Activated B cell treated with CpG ODN at 0.5 μM for 24 hours (primary cell): ENCODE measurements at regions not wholly inside any gene's neighbourhood (a gene's known extent, or its start where the extent isn't known, plus 50 kb on each side); places are given as distances from the start of the nearest gene placed in this dataset.

ENCODE experiments used
- ATAC-seq: fragments of 200-7000 bp; cut with Tn5 transposase; one replicate; pipeline ENCODE4 v1.10.0; 2021; ENCODE audit warnings: low read depth, mild to moderate bottlenecking, moderate library complexity
- CTCF ChIA-PET: fragments of 350-600 bp; sonication (Branson Sonifier 250); formaldehyde crosslinking; loops from one replicate; lab custom pipeline; 2021; ENCODE audit warnings: antibody characterized with exemption; lab: Charles Lee
- POLR2A ChIA-PET: fragments of 350-600 bp; sonication (Branson Sonifier 250); formaldehyde crosslinking; loops from one replicate; lab custom pipeline; 2021; ENCODE audit warnings: antibody characterized with exemption; lab: Charles Lee
- DNase-seq: peaks from one replicate; pipeline ENCODE4 v3.0.0; 2022
- H3K27ac Mint-ChIP-seq: one replicate; pipeline ENCODE4 v1.8.0; 2020; ENCODE audit warnings: mixed read lengths
- H3K27me3 Mint-ChIP-seq: one replicate; pipeline ENCODE4 v1.8.0; 2021; ENCODE audit warnings: mixed read lengths
- H3K36me3 Mint-ChIP-seq: one replicate; pipeline ENCODE4 v1.8.0; 2021; ENCODE audit warnings: low read depth, mixed read lengths
- H3K4me1 Mint-ChIP-seq: one replicate; pipeline ENCODE4 v1.8.0; 2021; ENCODE audit warnings: mixed read lengths
- H3K4me3 Mint-ChIP-seq: one replicate; pipeline ENCODE4 v1.8.0; 2020; ENCODE audit warnings: mild to moderate bottlenecking, mixed read lengths
- H3K9me3 Mint-ChIP-seq: one replicate; pipeline ENCODE4 v1.8.0; 2020; ENCODE audit warnings: mixed read lengths
- intact Hi-C: fragments of 100-400 bp; cut with micrococcal nuclease; formaldehyde crosslinking; loops from one replicate; pipeline ENCODE4 v1.15.1; 2024
- TF ChIP-seq, protein P1 (sequence below): fragments of 200-600 bp; IDR thresholded peaks from one replicate; pipeline ENCODE4 v1.8.0; 2022; ENCODE audit warnings: antibody characterized with exemption, mild to moderate bottlenecking

DNA sequence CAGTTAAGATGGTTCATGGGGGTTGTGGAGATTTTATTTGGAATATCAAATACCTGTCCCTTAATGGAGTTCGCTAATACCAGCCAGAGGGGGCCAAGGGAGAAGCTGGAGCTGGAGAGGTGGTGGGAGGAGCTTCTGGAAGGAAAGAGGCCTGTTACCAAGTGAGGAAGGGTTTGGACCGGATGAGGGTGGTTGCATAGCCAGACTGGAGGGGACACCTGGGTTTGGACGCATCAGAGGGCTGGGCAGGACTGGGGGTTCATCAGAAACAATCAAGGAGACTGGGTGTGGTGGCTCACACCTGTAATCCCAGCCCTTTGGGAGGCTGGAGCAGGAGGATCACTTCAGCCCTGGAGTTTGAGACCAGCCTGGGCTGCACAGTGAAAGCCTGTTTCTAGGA, 111.8 kb upstream of the IER5L start:
- no peak overlapping the region for H3K4me3 Mint-ChIP-seq
- no peaks in the 10 kb centered on the region for H3K9me3 Mint-ChIP-seq
- no peak overlapping the region for H3K27ac Mint-ChIP-seq
- intact Hi-C loops, result no loop called here
- no peaks in the 10 kb centered on the region for H3K4me1 Mint-ChIP-seq
- ChIA-PET POLR2A (no interaction called here), CTCF (no interaction called here)
- TF ChIP-seq, protein P1, sequence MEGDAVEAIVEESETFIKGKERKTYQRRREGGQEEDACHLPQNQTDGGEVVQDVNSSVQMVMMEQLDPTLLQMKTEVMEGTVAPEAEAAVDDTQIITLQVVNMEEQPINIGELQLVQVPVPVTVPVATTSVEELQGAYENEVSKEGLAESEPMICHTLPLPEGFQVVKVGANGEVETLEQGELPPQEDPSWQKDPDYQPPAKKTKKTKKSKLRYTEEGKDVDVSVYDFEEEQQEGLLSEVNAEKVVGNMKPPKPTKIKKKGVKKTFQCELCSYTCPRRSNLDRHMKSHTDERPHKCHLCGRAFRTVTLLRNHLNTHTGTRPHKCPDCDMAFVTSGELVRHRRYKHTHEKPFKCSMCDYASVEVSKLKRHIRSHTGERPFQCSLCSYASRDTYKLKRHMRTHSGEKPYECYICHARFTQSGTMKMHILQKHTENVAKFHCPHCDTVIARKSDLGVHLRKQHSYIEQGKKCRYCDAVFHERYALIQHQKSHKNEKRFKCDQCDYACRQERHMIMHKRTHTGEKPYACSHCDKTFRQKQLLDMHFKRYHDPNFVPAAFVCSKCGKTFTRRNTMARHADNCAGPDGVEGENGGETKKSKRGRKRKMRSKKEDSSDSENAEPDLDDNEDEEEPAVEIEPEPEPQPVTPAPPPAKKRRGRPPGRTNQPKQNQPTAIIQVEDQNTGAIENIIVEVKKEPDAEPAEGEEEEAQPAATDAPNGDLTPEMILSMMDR, result no peak
- DNase-seq, result no peak
- no peaks in the 10 kb centered on the region for H3K36me3 Mint-ChIP-seq
- H3K27me3 Mint-ChIP-seq, result peaks cover 9% of the 10 kb centered on the region
- ATAC-seq, result no peak

GRCh38 chr9:129289131-129289731, 111.2 kb upstream of the IER5L start:
- ATAC-seq (no peak), DNase-seq (no peak)
- no peaks in the 10 kb centered on the region for H3K9me3 Mint-ChIP-seq
- no peaks in the 10 kb centered on the region for H3K4me1 Mint-ChIP-seq
- ChIA-PET POLR2A (no interaction called here), CTCF (no interaction called here)
- H3K27ac Mint-ChIP-seq, result no peak overlapping the region
- no peaks in the 10 kb centered on the region for H3K36me3 Mint-ChIP-seq
- H3K27me3 Mint-ChIP-seq, result peaks cover 9% of the 10 kb centered on the region
- intact Hi-C loops, result no loop called here
- H3K4me3 Mint-ChIP-seq, result no peak overlapping the region
- TF ChIP-seq, protein P1, result no peak

GRCh38 chr9:129287619-129288305, 109.7 kb upstream of the IER5L start:
- no peak overlapping the region for H3K4me3 Mint-ChIP-seq
- no peaks in the 10 kb centered on the region for H3K36me3 Mint-ChIP-seq

GRCh38 chr9:129285979-129286772, 108.1 kb upstream of the IER5L start:
- ATAC-seq (no peak), DNase-seq (no peak)
- TF ChIP-seq, protein P1, result no peak
- ChIA-PET POLR2A (no interaction called here), CTCF (no interaction called here)
- H3K36me3 Mint-ChIP-seq, result no peaks in the 10 kb centered on the region
- H3K27ac Mint-ChIP-seq, result no peak overlapping the region
- no peaks in the 10 kb centered on the region for H3K4me1 Mint-ChIP-seq
- no peak overlapping the region for H3K4me3 Mint-ChIP-seq
- no peaks in the 10 kb centered on the region for H3K9me3 Mint-ChIP-seq
- intact Hi-C loops, result no loop called here
- H3K27me3 Mint-ChIP-seq, result peaks cover 10% of the 10 kb centered on the region

More at GRCh38 chr9:129287619-129288305, 109.7 kb upstream of the IER5L start:
- Mint-ChIP-seq H3K27me3 (peaks cover 6% of the 10 kb centered on the region), H3K27ac (no peak overlapping the region), H3K9me3 (no peaks in the 10 kb centered on the region), H3K4me1 (no peaks in the 10 kb centered on the region)
- ATAC-seq (no peak), DNase-seq (no peak)
- ChIA-PET POLR2A (no interaction called here), CTCF (no interaction called here)
- TF ChIP-seq, protein P1, result no peak
- intact Hi-C loops, result no loop called here

GRCh38 chr9:129285382-129285781, 107.3 kb upstream of the IER5L start:
- Mint-ChIP-seq H3K36me3 (no peaks in the 10 kb centered on the region), H3K4me1 (no peaks in the 10 kb centered on the region), H3K27ac (no peak overlapping the region), H3K4me3 (no peak overlapping the region), H3K27me3 (peaks cover 7% of the 10 kb centered on the region), H3K9me3 (no peaks in the 10 kb centered on the region)
- CTCF ChIA-PET, result no interaction called here
- intact Hi-C loops, result no loop called here
- DNase-seq (no peak), ATAC-seq (no peak)
- POLR2A ChIA-PET, result no interaction called here
- TF ChIP-seq, protein P1, result no peak
